ENCODE measurements at regions not wholly inside any gene's neighbourhood (a gene's known extent, or its start where the extent isn't known, plus 50 kb on each side); places are given as distances from the start of the nearest gene placed in this dataset.
"Not testable (repeated sequence)": the region's sequence is repeated elsewhere in the genome, so short reads cannot be mapped to it uniquely, and the experiment has no call there.

DNA sequence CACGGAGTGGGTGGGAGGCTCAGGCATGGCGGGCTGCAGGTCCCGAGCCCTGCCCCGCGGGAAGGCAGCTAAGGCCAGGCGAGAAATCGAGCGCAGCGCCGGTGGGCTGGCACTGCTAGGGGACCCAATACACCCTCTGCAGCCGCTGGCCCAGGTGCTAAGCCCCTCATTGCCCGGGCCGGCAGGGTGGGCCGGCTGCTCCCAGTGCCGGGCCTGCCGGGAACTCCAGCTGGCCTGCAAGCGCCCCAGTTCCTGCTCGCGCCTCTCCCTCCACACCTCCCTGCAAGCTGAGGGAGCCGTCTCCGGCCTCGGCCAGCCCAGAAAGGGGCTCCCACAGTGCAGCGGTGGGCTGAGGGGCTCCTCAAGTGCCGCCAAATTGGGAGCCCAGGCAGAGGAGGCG, 50.7 kb upstream of the GBE1 start:
- not testable (repeated sequence) for DNase-seq

Measured in stimulated activated CD4-positive, alpha-beta T cell treated with anti-CD3 and anti-CD28 coated beads, Interleukin-4, amount 100 ng/mL, for 1 hour (primary cell).